Epithelial cell of prostate (primary cell): ENCODE measurements at regions not wholly inside any gene's neighbourhood (a gene's known extent, or its start where the extent isn't known, plus 50 kb on each side); places are given as distances from the start of the nearest gene placed in this dataset.

Source experiments
- DNase-seq: peaks from one replicate; pipeline ENCODE4 v3.0.0-alpha.2; 2011; ENCODE audit warnings: low read depth, low spot score
- H3K27ac ChIP-seq: fragments of 450-650 bp; 2 replicates; pipeline ENCODE4 v1.5.1; 2017; ENCODE audit warnings: mild to moderate bottlenecking

DNA sequence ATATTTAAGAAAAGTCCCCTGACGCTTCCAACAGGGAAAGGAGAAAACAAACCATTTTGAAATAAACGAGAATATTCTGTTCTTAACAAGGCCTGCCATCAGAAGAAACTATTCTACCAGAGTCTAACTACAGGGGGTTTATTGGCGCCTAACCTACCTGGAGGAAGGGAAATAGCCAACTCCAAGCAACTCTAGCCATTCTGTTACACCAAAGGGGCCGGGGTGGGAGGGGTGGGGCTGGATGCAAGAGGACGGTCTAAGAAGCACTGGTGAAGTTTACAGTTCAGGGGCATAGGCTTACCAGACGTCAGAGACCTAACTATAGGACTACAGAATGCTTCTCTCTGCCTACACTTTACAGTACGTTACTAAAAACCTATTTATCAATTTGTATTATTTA lies 60.5 kb upstream of the GALNT5 start:
- H3K27ac ChIP-seq: no peak overlapping the region
- no peak for DNase-seq

DNA sequence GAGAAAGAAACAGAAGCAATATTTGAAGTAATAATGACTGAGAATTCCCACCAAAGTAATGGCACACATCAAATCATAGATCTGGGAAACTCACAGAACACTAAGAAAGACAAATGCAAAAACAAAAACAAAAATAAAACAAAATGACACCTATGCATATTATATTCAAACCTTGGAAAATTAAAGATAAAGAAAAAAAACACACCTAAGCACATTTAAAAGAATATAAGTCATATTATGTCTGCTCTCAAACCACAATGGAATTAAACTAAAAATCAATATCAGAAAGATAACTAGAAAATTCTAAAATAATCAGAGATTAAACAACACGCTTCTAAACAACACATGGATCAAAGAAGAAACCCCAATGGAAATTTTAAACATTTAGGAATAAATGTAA lies 59.7 kb upstream of the GALNT5 start:
- H3K27ac ChIP-seq: no peak overlapping the region
- DNase-seq: no peak

DNA sequence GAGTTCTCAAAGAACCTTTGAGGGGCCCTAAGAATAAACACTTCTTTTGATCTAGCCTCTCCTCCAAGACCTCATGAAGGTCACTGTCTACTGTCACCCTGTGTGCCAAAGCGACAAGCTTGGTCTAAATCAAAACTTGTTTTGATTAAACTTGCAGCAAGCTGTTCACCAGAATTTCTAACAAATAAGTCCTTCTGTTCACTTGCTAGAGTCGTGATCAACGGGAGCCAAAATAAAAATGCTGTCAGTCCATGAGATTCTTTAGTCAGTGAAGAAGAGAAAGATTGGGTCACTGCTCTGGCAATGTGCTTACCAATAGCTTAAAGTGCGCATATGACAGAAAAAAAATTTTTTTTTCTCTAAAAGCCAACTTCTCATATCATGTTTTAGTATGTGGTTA lies 53.9 kb upstream of the GALNT5 start:
- no peak overlapping the region for H3K27ac ChIP-seq
- DNase-seq: no peak

DNA sequence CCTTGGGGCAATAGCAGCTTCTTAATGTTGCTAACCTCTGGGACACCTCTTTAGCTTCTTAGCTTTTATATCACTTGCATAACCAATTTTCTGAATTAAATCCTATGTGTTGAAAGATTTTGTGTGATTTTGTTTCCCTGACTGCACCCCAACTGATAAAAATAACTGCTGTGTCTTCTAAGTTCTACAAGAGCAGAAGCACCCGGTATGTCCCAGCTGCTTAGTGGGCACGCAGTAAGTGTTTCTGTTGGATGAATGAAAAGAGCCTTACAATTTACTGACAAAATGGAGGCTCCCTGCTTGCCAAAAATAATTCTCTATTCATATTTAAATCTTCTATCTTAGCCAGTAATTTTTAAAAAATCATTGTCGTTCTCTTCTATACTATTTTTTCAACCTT lies 53.1 kb upstream of the GALNT5 start:
- H3K27ac ChIP-seq: no peak overlapping the region
- DNase-seq: no peak

DNA sequence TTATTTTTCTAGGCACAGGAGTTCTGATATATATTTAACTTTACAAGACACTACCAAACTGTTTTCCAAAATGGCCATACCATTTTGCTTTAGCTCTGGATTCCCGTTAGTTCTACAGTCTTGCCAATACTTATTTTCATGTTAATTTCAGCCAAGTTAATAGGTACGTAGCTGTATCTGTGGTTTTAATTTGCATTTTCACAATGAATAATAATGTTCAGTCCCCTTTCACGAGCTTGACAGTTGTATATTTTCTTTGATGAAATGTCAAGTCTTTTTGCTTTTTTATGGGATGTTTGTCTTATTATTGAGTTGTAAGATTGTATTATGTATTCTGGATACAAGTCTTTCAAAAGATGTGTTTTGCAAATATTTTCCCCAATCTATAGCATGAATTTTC lies 50.6 kb upstream of the GALNT5 start:
- H3K27ac ChIP-seq: no peak overlapping the region
- DNase-seq: no peak
